IMR-90 (cell line): ENCODE measurements at regions not wholly inside any gene's neighbourhood (a gene's known extent, or its start where the extent isn't known, plus 50 kb on each side); places are given as distances from the start of the nearest gene placed in this dataset.

Experiments
- ATAC-seq: fragments of 200-7000 bp; cut with Tn5 transposase; 2 replicates; pipeline ENCODE4 v1.9.1; 2020; ENCODE audit warnings: low read depth, mild to moderate bottlenecking, moderate library complexity
- BruUV-seq: library from RNA; stranded (reverse); fragments of 400-500 nt; replicated peaks from 2 replicates; lab custom pipeline; 2021; lab: Mats Ljungman, UMichigan
- CTCF ChIA-PET: fragments of 300-600 bp; formaldehyde crosslinking; extraction: SDS; loops from one replicate; lab custom pipeline; 2021; ENCODE audit warnings: antibody characterized with exemption; lab: Yijun Ruan, JAX
- POLR2A ChIA-PET: fragments of 300-600 bp; sonication (Branson Sonifier 250); formaldehyde crosslinking; loops from one replicate; lab custom pipeline; 2022; ENCODE audit warnings: antibody characterized with exemption; ENCODE audit not compliant: unreplicated experiment; lab: Charles Lee
- DNase-seq: peaks from one replicate; pipeline ENCODE4 v3.0.0; 2013
- H2AFZ ChIP-seq: replicated peaks from 2 replicates; pipeline ENCODE3; 2013; ENCODE audit warnings: low read length, mild to moderate bottlenecking; ENCODE audit not compliant: poor library complexity
- H2AK5ac ChIP-seq: 2 replicates; pipeline ENCODE4 v1.6.1; 2013; ENCODE audit warnings: low read depth, low read length, inconsistent platforms
- H2AK9ac ChIP-seq: replicated peaks from 2 replicates; pipeline ENCODE3; 2013; ENCODE audit warnings: mild to moderate bottlenecking, low read depth, low read length, moderate library complexity; ENCODE audit not compliant: poor library complexity
- H2BK120ac ChIP-seq: 2 replicates; pipeline ENCODE4 v1.6.1; 2013; ENCODE audit warnings: low read depth, low read length, inconsistent platforms
- H2BK15ac ChIP-seq: 3 replicates; pipeline ENCODE4 v1.6.1; 2013; ENCODE audit warnings: low read depth, low read length, inconsistent platforms
- H2BK20ac ChIP-seq: 2 replicates; pipeline ENCODE4 v1.6.1; 2013; ENCODE audit warnings: low read depth, mild to moderate bottlenecking, inconsistent platforms, low read length, moderate library complexity
- H2BK5ac ChIP-seq: 2 replicates; pipeline ENCODE4 v1.6.1; 2013; ENCODE audit warnings: mild to moderate bottlenecking, low read depth, low read length, inconsistent platforms; ENCODE audit not compliant: poor library complexity, severe bottlenecking
- H3K14ac ChIP-seq: replicated peaks from 2 replicates; pipeline ENCODE4 v1.6.1; 2013; ENCODE audit warnings: low read depth, low read length, inconsistent platforms
- H3K18ac ChIP-seq: 2 replicates; pipeline ENCODE4 v1.6.1; 2013; ENCODE audit warnings: low read depth, low read length, control low read depth
- H3K23ac ChIP-seq: 2 replicates; pipeline ENCODE4 v1.6.1; 2013; ENCODE audit warnings: low read depth, low read length, inconsistent platforms
- H3K27ac ChIP-seq: 2 replicates; pipeline ENCODE4 v1.5.1; 2013; ENCODE audit warnings: mild to moderate bottlenecking, control low read depth, low read length; ENCODE audit not compliant: insufficient read depth
- H3K27me3 ChIP-seq: 2 replicates; pipeline ENCODE4 v1.6.1; 2013; ENCODE audit warnings: low read length; ENCODE audit not compliant: control insufficient read depth, insufficient read depth
- H3K36me3 ChIP-seq: 2 replicates; pipeline ENCODE4 v1.6.1; 2013; ENCODE audit warnings: low read length, mixed read lengths; ENCODE audit not compliant: control insufficient read depth, insufficient read depth
- H3K4ac ChIP-seq: 2 replicates; pipeline ENCODE4 v1.6.1; 2013; ENCODE audit warnings: low read depth, low read length, inconsistent platforms
- H3K4me1 ChIP-seq: 2 replicates; pipeline ENCODE4 v1.6.1; 2013; ENCODE audit warnings: low read length, mixed read lengths; ENCODE audit not compliant: control insufficient read depth, insufficient read depth
- H3K4me2 ChIP-seq: 2 replicates; pipeline ENCODE4 v1.6.1; 2013; ENCODE audit warnings: low read depth, mild to moderate bottlenecking, control low read depth, low read length, moderate library complexity
- H3K4me3 ChIP-seq: 2 replicates; pipeline ENCODE4 v1.5.1; 2013; ENCODE audit warnings: low read depth, mild to moderate bottlenecking, control low read depth, low read length, moderate library complexity; ENCODE audit not compliant: insufficient read depth
- H3K56ac ChIP-seq: 2 replicates; pipeline ENCODE4 v1.6.1; 2013; ENCODE audit warnings: low read length, inconsistent platforms; ENCODE audit not compliant: insufficient read depth; ENCODE audit errors: extremely low read depth
- H3K79me1 ChIP-seq, 2 experiments: 2 replicates each; pipeline ENCODE4 v1.6.1; 2013; ENCODE audit warnings: low read length in 2 of 2, inconsistent platforms in 1 of 2, low read depth in 1 of 2
- H3K9ac ChIP-seq: 2 replicates; pipeline ENCODE4 v1.6.1; 2013; ENCODE audit warnings: low read depth, low read length, control low read depth
- H3K9me1 ChIP-seq: 2 replicates; pipeline ENCODE4 v1.6.1; 2013; ENCODE audit warnings: low read length, inconsistent platforms; ENCODE audit not compliant: insufficient read depth
- H3K9me3 ChIP-seq: 2 replicates; pipeline ENCODE4 v1.6.1; 2013; ENCODE audit warnings: low read length; ENCODE audit not compliant: control insufficient read depth, insufficient read depth
- H4K20me1 ChIP-seq: 2 replicates; pipeline ENCODE4 v1.6.1; 2013; ENCODE audit warnings: low read length, inconsistent platforms; ENCODE audit not compliant: insufficient read depth
- H4K5ac ChIP-seq: 2 replicates; pipeline ENCODE4 v1.6.1; 2013; ENCODE audit warnings: mild to moderate bottlenecking, low read depth, low read length, control low read depth
- H4K8ac ChIP-seq, 2 experiments: 2 replicates each; pipeline ENCODE4 v1.6.1; 2013; ENCODE audit warnings: low read depth in 2 of 2, low read length in 2 of 2, control low read depth in 1 of 2, inconsistent platforms in 1 of 2
- H4K91ac ChIP-seq: 2 replicates; pipeline ENCODE4 v1.6.1; 2013; ENCODE audit warnings: low read depth, low read length, inconsistent platforms; ENCODE audit not compliant: insufficient read depth
- BHLHE40 ChIP-seq: fragments of 150-350 bp; IDR thresholded peaks from 2 replicates; pipeline ENCODE4 v1.6.1; 2016; ENCODE audit warnings: mild to moderate bottlenecking, low read depth, low read length
- CHD1 ChIP-seq: IDR thresholded peaks from 2 replicates; pipeline ENCODE4 v1.6.1; 2012; ENCODE audit warnings: low read depth, low read length, improper control_type of control experiment
- MAFK ChIP-seq: IDR thresholded peaks from 2 replicates; pipeline ENCODE4 v1.6.1; 2012; ENCODE audit warnings: low read depth, low read length, improper control_type of control experiment
- MAZ ChIP-seq: IDR thresholded peaks from 2 replicates; pipeline ENCODE4 v1.6.1; 2012; ENCODE audit warnings: low read depth, mild to moderate bottlenecking, low read length, improper control_type of control experiment, moderate library complexity, borderline replicate concordance
- MXI1 ChIP-seq: IDR thresholded peaks from 2 replicates; pipeline ENCODE4 v1.6.1; 2012; ENCODE audit warnings: low read depth, mild to moderate bottlenecking, low read length, moderate library complexity, borderline replicate concordance
- NFE2L2 ChIP-seq: fragments of 150-350 bp; IDR thresholded peaks from 2 replicates; pipeline ENCODE4 v1.6.1; 2016; ENCODE audit warnings: low read depth, mild to moderate bottlenecking, low read length
- POLR2A ChIP-seq: IDR thresholded peaks from 2 replicates; pipeline ENCODE4 v1.6.1; 2012; ENCODE audit warnings: mild to moderate bottlenecking, low read depth, low read length
- RAD21 ChIP-seq: IDR thresholded peaks from 2 replicates; pipeline ENCODE4 v1.6.1; 2012; ENCODE audit warnings: low read length, improper control_type of control experiment
- SMC3 ChIP-seq: fragments of 150-350 bp; IDR thresholded peaks from 2 replicates; pipeline ENCODE4 v1.6.1; 2016; ENCODE audit warnings: low read depth, mild to moderate bottlenecking, antibody characterized with exemption, low read length, moderate library complexity
- WGBS, 2 experiments: methylation state at CpG; one replicate each; pipeline versions ENCODE4 v1.1.5 to v1.1.7; 2013; ENCODE audit warnings: missing lambda C conversion rate in 2 of 2; ENCODE audit not compliant: insufficient read length in 1 of 2; ENCODE audit errors: extremely low coverage in 2 of 2; 5-methylcytosine and 5-hydroxymethylcytosine counted together
- dilution Hi-C: fragments of 300-500 bp; cut with HindIII; formaldehyde crosslinking; loops from one replicate; pipeline ENCODE4 v1.14.3; 2018; ENCODE audit warnings: low sequenced_read_pairs; ENCODE audit not compliant: unreplicated experiment
- in situ Hi-C: fragments of 300-500 bp; cut with MboI; formaldehyde crosslinking; loops from 3 replicates; pipeline ENCODE4 v1.14.3; 2019; ENCODE audit warnings: low sequenced_read_pairs, inconsistent platforms, mixed read lengths
- intact Hi-C: fragments of 100-400 bp; cut with micrococcal nuclease; formaldehyde crosslinking; loops from 2 replicates; pipeline ENCODE4 v1.10.0; 2022
- TF ChIP-seq, protein P1 (sequence below): fragments of 150-350 bp; IDR thresholded peaks from 2 replicates; pipeline ENCODE4 v1.6.1; 2017; ENCODE audit warnings: mild to moderate bottlenecking, antibody characterized with exemption, low read length, low read depth
- TF ChIP-seq, protein P2 (sequence below): conservative IDR thresholded peaks from 2 replicates; pipeline ENCODE4 v1.5.1; 2012; ENCODE audit warnings: mild to moderate bottlenecking, low read depth, low read length, improper control_type of control experiment
- TF ChIP-seq, protein P3 (sequence below): fragments of 150-350 bp; IDR thresholded peaks from 2 replicates; pipeline ENCODE4 v1.6.1; 2016; ENCODE audit warnings: low read depth, mild to moderate bottlenecking, low read length, moderate library complexity, borderline replicate concordance

DNA sequence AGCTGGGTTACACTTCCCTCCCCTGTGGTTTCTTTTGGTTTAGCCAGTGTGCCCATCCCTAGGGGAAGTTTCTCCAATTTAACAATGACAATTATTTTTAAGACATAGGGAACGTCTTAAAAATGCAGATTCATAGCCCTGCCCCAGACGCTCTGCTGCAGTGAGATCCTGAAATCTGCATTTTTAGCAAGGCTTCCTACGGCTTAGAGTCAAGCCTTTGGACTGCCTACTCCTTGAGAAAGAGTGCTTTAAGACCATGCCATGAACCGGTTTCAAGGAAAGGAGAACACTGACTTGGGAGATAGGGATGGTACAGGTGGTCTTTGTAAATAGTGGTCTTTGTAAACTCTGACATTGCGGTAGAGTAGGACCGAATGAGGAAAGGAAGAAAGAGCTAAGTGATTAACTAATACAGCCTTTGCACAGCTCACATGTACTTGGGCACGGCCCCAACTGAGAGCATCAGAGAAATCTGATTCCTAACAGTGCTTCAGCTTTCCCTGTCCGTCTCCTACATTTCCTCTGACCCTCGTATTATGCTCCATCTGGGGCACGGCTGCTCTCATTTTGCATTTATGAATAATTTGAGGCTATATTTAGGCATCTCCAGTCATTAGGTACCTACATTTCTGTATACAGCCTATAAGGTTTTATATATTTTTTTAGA is 217.6 kb upstream of the TANK start:
- H4K8ac ChIP-seq, result no peak overlapping the region

More for the DNA sequence above, 217.6 kb upstream of the TANK start:
- no peak for ATAC-seq
- Histone ChIP-seq H3K56ac (no peak overlapping the region), H3K18ac (no peak overlapping the region), H2AFZ (peak overlapping the region; percentile 46), H3K4ac (no peak overlapping the region), H4K5ac (no peak overlapping the region), H2BK120ac (no peak overlapping the region), H3K27ac (no peak overlapping the region), H2BK20ac (no peak overlapping the region), H3K27me3 (no peaks in the 10 kb centered on the region), H3K14ac (no peak overlapping the region), H3K9me3 (no peaks in the 10 kb centered on the region), H3K9ac (no peak overlapping the region), H2AK5ac (no peak overlapping the region), H3K4me2 (no peak overlapping the region), H3K9me1 (no peaks in the 10 kb centered on the region), H3K23ac (no peak overlapping the region), H4K91ac (no peak overlapping the region), H3K36me3 (no peaks in the 10 kb centered on the region), H3K79me1 (no peaks in the 10 kb centered on the region), H2BK15ac (no peak overlapping the region), H2AK9ac (no peak overlapping the region), H3K4me1 (no peaks in the 10 kb centered on the region), H2BK5ac (no peak overlapping the region), H4K20me1 (no peaks in the 10 kb centered on the region), H3K4me3 (no peak overlapping the region)
- no TSS peak for BruUV-seq
- no peak for DNase-seq
- dilution Hi-C loops (no loop called here), in situ Hi-C loops (no loop called here), intact Hi-C loops (no loop called here)
- ChIA-PET CTCF (interaction anchor here (1.5 kb wide), 1 partner anchor 10 kb away, joined by 4 read pairs; no protein-coding TSS in a partner anchor), POLR2A (no interaction called here)
- 79% methylated on average over 3 of the region's 10 CpGs; no CpG with 5 or more reads in 1 of the 2 experiments for WGBS, 2 experiments
- TF ChIP-seq CHD1 (no peak), BHLHE40 (no peak), RAD21 (no peak), MXI1 (no peak), POLR2A (no peak), SMC3 (no peak), MAFK (no peak), MAZ (no peak), NFE2L2 (no peak)
- TF ChIP-seq, protein P1, sequence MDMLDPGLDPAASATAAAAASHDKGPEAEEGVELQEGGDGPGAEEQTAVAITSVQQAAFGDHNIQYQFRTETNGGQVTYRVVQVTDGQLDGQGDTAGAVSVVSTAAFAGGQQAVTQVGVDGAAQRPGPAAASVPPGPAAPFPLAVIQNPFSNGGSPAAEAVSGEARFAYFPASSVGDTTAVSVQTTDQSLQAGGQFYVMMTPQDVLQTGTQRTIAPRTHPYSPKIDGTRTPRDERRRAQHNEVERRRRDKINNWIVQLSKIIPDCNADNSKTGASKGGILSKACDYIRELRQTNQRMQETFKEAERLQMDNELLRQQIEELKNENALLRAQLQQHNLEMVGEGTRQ, result no peak
- TF ChIP-seq, protein P2, sequence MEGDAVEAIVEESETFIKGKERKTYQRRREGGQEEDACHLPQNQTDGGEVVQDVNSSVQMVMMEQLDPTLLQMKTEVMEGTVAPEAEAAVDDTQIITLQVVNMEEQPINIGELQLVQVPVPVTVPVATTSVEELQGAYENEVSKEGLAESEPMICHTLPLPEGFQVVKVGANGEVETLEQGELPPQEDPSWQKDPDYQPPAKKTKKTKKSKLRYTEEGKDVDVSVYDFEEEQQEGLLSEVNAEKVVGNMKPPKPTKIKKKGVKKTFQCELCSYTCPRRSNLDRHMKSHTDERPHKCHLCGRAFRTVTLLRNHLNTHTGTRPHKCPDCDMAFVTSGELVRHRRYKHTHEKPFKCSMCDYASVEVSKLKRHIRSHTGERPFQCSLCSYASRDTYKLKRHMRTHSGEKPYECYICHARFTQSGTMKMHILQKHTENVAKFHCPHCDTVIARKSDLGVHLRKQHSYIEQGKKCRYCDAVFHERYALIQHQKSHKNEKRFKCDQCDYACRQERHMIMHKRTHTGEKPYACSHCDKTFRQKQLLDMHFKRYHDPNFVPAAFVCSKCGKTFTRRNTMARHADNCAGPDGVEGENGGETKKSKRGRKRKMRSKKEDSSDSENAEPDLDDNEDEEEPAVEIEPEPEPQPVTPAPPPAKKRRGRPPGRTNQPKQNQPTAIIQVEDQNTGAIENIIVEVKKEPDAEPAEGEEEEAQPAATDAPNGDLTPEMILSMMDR, result no peak
- TF ChIP-seq, protein P3, sequence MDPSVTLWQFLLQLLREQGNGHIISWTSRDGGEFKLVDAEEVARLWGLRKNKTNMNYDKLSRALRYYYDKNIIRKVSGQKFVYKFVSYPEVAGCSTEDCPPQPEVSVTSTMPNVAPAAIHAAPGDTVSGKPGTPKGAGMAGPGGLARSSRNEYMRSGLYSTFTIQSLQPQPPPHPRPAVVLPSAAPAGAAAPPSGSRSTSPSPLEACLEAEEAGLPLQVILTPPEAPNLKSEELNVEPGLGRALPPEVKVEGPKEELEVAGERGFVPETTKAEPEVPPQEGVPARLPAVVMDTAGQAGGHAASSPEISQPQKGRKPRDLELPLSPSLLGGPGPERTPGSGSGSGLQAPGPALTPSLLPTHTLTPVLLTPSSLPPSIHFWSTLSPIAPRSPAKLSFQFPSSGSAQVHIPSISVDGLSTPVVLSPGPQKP, result no peak
